HG03520 (cell line): ENCODE measurements at regions not wholly inside any gene's neighbourhood (a gene's known extent, or its start where the extent isn't known, plus 50 kb on each side); places are given as distances from the start of the nearest gene placed in this dataset.
"Not testable (repeated sequence)": the region's sequence is repeated elsewhere in the genome, so short reads cannot be mapped to it uniquely, and the experiment has no call there.

ENCODE experiments used
- ATAC-seq: cut with Tn5 transposase; IDR thresholded peaks from one replicate; pipeline ENCODE4 v1.9.1; 2021; ENCODE audit warnings: mild to moderate bottlenecking, moderate library complexity; ENCODE audit not compliant: unreplicated experiment

DNA sequence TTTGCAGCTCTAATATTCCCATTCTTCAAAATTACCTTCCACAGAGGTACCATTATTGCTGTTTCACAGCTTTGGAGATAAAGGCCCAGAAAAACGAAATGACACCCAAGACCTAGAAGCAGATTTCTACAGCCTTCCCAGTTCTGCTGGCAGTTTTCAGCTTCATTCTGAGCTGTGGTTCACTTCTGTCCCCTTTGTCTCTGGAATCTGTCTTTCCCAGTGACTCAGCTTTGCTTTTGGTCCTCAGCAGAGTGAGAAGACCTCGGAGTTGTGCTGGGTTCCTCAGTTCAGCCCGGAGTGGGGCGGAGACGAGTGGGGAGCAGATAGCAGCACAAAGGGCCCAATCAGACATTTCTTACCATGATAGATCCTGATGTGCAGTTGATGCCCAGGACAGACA lies 180.7 kb upstream of the CXCR4 start:
- ATAC-seq = no peak

DNA sequence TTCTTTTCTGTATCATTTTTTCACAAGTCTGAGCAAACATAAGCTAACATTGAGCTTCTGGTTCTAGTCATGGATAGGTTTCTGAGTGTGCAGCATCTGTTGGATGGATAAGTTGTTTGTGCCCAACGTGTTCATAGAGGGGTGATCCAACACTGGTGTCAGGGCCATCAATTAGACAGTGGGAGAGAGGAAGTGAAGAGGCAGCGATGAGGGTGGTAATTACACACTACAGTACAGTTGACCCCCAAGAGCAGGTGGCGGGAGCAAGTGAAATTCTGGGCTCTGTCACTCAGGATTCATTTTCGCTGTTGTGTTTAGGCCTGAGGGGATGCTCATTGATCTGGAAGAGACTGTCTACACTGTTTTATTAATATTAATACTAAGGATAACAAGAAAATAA lies 180.0 kb upstream of the CXCR4 start:
- no peak for ATAC-seq

DNA sequence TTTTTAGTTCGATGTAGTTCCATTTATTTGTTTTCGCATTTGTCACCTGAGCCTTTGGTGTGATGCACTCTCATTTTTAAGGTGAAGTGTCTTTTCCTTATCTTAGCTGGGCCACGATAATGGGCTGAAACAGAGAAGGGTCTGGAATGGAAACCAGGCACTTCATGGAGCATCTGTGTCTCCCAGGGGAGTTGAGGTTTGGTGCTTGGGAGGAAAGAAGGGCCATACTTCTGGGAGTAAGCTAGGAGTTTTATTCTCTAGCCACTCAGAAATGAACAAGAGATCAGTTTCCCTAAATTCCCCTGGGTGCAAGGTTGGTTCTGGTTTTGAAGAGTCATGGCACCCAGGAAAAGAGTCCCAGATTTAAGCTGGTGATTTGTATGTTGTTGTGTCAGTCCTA lies 179.4 kb upstream of the CXCR4 start:
- ATAC-seq = no peak

DNA sequence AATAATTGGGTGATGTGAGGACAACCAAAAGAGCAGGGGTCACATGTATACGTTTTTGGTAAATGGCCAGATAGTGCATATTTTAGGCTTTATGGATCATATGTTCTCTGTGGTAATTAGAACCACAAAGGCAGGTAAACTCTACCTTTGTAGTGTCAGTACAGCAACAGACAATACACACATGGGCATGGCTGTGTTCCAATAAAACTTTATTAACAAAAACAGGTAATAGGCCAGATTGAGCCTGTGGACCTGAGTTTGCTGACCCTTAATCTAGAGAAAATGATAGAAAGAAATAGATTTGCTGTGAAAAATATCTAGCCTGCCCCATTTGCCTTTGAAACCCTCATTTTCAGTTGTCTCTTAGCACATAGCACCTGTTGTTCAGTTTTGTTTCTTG lies 177.2 kb upstream of the CXCR4 start:
- ATAC-seq = no peak

DNA sequence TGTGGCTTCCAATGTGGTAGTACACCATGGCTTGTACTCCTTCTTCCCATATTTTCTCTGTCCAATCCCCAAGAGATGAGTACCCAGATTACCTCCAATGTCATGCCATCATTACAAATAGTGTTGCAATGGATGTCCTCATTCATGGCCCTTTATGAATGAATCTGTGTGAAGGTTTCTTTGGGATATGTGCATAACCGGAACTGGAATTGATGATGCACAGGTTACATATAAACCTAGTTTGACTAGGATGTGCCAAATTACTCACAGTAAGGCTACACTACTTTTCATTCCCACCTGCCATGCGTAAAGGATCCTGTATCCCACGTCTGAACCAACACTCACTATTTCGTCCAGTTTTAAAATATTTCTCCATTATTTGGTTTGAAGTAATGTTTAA lies 173.9 kb upstream of the CXCR4 start:
- no peak for ATAC-seq

DNA sequence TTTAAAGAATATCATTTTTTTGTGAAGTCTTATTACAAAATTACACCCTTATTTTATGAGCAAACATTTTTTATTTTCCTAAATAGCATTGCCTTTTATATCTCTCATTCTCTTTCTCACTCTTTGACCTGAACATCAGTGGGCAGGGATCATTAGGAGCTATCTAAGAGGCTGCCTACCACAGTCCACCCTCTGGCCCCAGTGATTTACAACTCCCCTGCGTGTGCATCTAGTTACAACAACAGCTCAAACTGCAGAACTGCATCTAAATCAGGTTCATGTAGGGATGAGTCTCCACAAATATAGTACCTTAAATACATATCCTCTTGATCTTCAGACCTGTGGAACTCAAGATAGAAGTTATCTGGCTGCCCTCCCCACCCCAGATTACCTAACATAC lies 172.4 kb upstream of the CXCR4 start:
- no peak for ATAC-seq

DNA sequence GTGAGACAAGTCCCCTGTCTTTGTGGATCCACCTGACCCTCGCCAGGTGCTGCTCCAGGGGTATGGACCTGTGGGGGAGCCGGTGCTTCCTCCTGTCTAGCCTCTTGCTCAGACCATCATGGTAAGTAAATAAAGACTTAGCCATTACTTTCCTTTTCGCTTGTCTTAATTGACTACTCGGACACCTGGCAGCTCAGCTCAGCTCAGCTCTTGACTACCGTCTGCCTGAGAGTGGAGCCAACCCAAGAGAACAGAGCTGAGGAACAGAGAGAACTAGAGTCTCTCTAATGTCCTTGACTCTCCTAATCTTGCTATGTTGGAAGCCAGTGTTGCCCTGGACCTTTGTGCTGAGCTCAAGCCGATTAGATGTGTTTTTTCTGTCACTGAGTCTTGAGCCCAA lies 170.3 kb upstream of the CXCR4 start:
- no peak for ATAC-seq

DNA sequence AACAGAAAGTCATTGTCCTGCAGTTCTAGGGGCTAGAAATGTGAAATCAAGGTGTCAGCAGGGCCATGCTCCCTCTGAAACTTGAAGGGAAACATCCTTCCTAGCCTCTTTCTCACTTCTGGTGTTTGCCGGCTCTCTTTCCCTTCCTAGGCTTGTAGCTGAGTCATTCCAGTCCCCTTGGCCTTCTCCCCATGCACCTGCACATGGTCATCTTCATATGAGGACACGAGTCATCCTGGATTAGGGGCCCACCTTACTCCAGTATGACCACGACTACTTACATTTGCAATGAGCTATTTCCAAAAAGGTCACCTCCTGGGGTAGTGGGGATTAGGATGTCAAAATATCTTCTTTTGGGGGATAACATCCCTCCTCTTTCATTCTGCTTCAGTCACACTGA lies 168.5 kb upstream of the CXCR4 start:
- no peak for ATAC-seq

DNA sequence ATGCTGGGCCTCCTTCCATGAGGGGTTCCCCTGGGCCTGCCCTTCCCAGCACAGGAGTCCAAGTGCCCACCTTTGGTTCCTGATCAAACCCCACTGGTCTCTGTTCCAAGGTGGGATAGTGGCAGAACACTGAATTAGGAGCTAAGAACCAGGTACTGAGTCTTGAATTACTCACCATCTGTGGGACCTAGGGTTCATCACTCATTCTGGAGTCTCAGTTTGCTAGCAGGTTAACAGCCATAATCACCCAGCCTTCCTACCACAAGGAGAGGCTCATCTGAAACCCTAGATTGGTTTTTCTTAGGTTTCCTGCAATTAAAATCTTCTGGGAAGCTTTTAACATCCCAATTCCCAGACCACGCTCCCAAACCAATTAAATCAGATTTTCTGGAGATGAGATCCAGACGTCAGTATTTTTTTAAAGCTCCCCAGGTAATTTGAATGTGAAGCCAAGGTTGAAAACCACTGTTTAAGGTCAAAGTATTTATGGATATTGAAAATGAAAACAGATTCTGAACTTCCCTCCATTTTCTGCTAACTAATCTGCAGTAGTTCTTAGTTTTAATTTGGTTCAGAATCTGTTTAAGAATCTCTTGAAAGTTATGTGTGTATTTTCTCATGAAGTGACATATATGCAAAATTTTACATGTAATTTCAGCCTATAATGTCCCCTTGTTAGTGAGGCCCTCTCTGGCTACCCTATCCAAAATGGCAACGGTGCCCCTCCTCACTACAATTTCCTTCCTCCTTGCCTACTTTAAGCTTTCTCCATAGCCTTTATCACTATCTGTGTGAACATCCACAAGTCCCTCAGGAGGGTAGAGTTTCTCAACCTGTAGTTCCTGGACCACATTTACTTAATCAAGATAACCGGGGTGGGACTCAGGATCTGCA lies 166.5 kb upstream of the CXCR4 start:
- no peak for ATAC-seq

DNA sequence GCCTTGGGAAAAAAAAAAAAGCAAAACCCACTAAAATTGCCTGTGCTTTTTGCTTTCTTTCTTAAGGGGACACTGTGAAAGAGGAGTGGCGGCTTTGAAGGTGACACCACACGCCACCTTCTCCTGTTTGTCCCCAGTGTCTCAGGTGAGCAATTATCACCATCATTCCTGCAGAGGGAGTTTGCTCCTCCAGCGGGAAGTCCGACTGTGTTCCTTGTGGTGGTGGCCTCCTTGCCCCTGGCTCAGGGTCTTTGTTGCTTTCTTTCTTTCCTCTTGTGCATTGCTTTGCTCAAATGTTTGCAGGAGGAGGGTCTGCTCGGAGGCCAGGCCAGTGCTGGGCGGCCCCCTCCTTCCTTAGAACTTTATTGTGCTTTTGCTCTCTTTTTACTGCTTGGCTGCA lies 164.3 kb upstream of the CXCR4 start:
- ATAC-seq = no peak

DNA sequence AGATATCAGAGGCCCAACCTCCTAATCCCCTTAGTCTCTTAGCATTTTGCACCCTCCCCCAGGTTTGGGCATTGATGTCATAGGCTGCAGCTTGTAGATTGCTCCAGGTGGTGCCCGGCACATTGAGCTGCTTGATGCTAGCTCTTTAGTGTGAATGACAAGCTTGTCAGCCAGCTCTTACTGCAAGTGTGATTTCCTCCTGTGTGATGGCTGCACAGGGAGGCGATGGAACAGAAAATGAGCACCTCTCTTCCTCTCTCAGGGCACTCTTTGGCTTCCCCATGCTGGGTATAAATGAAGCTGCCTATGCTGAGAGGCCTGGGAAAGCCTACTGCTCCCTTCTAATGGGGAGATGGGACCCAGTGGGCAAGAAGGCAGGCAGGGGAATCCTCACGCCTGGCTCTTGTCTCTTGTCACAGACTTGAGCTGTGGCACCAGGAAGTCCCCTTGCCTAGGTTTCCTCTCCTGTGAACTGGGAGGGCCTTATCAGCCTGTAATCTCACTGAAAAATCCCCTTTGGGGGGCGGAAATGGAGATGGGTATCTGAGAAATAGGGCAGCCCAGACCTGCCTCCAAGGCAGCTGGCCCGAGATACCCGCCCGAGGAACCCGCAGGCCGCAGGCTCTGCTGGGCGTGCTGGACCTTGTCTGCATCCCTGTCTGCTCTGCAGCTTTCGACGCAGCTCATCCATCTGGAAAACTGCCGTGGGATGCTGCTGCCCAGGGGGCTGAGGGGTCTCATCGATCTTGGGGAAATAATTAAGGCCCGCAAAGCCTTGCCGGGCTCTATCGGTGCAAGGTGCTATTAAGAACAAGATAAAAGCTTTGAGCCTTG lies 163.5 kb upstream of the CXCR4 start:
- no peak for ATAC-seq

DNA sequence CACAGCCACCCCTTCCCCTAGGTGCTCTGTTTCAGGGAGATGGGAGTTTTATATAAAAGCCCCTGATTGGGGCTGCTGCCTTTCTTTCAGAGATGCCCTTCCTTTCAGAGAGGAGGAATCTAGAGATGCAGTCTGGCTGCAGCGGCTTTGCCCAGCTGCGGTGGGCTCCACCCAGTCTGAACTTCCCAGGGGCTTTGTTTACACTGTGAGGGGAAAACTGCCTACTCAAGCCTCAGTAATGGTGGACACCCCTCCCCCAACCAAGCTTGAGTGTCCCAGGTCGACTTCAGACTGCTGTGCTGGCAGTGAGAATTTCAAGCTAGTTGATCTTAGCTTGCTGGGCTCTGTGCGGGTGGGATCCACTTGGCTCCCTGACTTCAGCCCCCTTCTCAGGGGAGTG lies 148.4 kb upstream of the CXCR4 start:
- not testable (repeated sequence) for ATAC-seq

DNA sequence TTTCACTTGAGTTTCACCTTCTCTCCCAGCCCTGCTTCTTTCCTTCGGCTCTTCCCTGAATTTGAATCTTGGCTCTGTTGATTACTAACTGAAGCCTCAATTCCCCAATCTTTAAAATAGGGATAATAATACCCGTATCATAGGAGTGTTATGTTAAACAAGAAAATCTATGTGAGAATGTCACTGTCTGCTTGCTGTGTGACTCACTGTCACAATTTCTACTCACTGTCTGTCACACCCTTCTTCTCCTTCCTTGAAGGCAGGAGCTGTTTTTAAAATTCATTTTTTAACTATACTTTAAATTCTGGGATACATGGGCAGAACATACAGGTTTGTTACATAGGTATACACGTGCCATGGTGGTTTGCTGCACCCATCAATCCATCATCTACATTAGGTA lies 141.6 kb upstream of the CXCR4 start:
- no peak for ATAC-seq

DNA sequence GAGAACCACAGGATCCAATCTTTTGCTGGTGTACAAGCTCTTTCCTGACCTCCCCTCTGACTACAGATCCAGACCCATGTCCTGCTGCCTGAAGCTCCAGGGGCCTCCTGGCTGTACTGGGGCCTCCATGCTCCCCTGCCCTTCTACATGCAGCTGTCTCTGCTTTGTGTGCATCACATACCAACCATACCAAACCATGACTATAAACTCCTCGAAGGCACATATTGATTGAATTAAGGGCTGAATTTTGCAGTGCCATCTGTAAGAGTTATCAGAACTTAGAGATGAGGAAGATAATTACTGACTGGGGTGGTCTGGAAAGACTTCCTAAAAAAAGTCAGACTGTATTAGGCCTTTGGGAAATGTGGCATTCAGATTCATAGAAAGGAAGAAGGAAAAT lies 139.9 kb upstream of the CXCR4 start:
- no peak for ATAC-seq

DNA sequence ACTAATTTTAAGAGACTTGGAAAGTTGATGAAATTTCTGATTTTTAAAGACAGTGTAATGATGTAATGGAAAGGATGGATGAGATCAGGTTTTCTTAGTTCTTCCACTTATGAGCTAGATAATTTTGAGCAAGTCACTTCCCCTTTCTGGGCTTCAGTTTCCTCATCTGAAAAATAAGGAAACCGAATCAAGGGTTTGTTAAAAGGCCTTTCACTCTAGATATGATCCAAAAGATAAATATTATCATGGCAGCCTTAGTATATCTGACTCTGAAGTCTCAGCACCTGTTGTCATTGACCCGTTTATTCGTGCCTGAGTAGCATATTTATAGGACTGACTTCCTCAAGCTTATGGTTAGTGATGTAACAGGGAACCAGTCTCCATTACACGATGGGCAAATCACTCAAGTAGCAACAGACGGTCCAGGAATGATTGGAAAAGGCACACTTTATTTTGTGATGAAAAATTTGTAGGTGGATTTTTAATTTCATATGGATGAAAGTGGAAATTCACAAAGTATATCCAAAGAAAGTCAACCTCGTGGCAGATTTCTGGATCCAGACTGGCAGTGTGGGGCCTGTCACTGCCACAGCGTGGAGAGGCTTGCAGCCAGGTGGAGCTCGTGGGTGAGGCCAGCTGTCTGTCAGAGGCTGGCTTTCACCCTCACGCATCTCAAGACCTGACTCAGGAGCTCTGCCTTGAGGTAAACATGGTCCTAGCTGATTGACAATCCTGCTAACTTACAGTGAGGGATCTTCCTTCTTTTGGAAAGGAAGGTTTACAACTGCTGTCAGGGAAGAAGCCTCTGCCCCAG lies 137.9 kb upstream of the CXCR4 start:
- ATAC-seq = no peak

DNA sequence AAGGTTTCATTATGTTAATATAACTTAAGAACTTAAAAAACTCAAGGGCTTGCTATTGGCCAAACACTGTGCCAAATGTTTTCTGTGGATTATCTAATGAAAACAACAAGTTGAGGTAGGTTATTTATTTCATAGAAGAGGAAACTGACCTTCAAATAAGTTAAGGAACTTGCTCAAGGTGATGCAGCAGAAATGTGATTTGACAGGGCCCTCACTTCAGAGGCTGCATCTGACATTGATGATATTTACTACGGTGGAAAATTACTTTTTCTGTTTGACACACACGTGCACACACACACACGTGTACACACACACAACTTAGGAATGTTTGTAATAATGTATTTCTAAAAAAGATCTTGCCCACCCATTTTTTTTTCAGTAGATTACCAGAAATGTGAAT lies 137.2 kb upstream of the CXCR4 start:
- no peak for ATAC-seq

DNA sequence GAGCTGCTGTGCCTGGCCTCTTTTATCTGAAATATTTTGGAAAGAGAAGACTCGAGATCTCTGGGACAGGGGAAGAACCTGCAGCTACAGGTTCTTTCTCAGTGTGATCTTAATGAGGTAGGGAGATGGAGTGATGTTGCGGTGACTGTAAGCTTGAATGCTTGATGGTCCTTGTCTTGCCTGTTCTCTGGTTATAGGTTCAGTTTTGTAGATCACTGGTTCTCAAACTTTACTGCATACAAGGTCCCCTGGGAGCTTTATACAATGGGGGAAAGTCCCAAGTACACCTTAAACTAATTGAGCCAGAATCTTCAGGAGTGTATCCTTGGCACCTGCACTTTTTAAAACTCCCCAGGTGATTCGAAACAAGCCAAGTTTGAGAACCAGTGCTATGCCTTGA lies 136.7 kb upstream of the CXCR4 start:
- ATAC-seq = no peak

DNA sequence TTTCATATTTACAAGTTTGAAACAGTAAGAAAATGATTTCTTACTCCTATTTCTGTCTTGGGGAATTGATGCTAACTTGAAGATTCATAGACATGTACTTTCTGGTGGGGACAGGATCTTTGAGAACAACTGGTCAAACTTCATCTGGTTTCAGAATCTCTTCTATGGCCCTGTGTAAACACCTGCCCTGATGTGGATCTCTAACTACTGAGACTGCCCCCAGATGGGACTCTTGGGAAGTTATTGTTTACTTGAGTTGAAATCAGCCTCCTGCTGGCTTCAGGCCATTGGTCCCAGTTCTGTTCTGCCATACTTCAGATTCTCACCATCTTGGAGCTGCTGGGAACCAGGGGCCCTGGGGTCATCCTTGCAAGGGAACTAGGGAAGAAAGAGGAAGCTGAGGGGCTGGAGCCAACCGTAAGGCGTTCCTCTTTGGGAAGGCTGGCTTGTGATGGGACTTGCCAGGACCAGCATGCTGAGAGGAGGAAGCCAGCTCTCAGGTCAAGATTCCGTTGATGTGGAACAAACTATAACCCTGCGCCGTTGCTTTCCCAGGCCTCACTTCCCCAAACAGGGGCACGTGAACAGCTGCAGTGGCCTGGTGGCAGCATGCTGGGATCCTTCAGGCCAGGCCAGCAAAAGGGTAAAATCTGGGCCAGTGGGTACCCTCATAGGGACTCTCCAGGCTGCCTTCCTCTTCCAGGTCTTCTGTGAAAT lies 135.5 kb upstream of the CXCR4 start:
- ATAC-seq = no peak

DNA sequence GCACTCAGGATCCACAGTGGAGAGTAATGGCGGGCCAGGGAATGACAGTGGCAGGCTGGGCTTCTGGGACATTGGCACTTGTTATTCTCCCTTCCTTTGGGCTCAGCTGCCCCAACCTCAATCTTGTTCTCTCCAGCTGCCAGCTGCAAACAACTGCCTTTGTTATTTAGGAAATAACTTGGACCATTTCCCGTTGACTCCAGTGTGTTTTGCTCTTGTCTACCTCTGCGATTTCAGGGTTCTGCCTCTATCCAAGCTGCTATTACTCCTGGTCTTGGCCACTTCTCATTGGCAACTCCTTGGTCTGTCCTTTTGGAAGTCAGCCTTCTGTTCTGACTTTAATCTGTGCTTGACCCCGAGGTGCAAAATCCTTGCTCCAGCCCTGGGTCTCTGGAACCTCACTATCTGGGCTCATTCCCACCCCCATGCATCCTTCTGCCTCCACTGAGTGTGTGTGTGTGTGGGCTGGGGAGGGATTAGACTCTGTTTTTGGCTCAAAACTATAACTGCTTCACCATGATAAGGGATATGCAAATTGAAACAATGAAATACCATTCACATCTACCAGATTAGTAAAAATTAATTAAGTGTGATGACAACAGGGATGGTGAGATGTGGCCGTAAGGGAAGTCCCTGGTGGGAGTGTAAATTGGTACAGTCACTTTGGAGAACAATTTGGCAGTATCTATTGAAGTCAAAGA lies 134.1 kb upstream of the CXCR4 start:
- ATAC-seq = no peak

DNA sequence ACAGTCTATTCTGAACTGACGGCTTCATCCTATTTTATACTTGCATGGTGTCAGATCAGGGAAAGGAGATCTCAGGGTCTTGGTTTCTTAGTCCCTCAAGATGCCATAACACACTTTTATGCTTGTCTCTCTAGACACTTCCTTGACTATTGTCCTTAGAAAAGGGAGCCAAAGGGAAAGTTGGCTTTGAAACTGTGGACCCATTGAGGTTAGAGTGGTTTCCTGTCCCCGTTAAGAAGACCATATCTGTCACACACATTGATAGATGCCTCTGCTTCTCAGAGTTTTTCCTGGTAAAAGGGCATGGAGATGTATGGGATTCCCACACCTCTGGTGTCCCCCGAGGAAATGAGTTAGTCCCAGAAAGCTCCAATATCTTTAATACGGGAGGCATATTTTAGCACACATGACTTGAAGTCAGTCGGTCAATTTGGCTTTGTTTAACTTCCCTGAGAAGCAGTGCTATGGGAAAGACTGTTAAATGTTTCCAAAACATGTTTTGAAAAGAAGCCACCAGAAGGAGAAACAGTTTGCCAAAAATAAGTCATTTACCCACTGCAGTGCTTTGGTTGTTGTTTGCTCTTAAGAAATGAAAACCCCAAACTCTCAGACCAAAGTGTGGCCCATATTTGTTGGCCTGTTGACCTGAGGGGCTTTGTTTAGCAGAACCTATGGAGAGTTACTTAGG lies 133.4 kb upstream of the CXCR4 start:
- ATAC-seq = no peak
